Effector memory CD4-positive, alpha-beta T cell (primary cell): ENCODE measurements at regions not wholly inside any gene's neighbourhood (a gene's known extent, or its start where the extent isn't known, plus 50 kb on each side); places are given as distances from the start of the nearest gene placed in this dataset.

Source experiments
- DNase-seq, 3 donors: peaks; one replicate each; pipeline ENCODE4 v3.0.0-alpha.2; 2020
- H3K27ac ChIP-seq: 2 replicates; pipeline ENCODE4 v1.7.0; 2013; ENCODE audit warnings: mild to moderate bottlenecking, low read length, moderate library complexity; ENCODE audit not compliant: insufficient read depth, poor library complexity, severe bottlenecking
- H3K27me3 ChIP-seq: replicated peaks from 2 replicates; pipeline ENCODE4 v1.7.0; 2013; ENCODE audit warnings: mild to moderate bottlenecking, low read length; ENCODE audit not compliant: insufficient read depth, control insufficient read depth, poor library complexity, severe bottlenecking
- H3K36me3 ChIP-seq: 2 replicates; pipeline ENCODE4 v1.7.0; 2013; ENCODE audit warnings: mild to moderate bottlenecking, low read length, moderate library complexity; ENCODE audit not compliant: control insufficient read depth, insufficient read depth
- H3K4me1 ChIP-seq: 2 replicates; pipeline ENCODE4 v1.7.0; 2013; ENCODE audit warnings: low read length, mild to moderate bottlenecking; ENCODE audit not compliant: control insufficient read depth, insufficient read depth, poor library complexity, severe bottlenecking
- H3K4me3 ChIP-seq: 2 replicates; pipeline ENCODE4 v1.7.0; 2013; ENCODE audit warnings: low read length, low read depth, mild to moderate bottlenecking; ENCODE audit not compliant: insufficient read depth, poor library complexity, severe bottlenecking
- H3K9me3 ChIP-seq: 2 replicates; pipeline ENCODE4 v1.7.0; 2013; ENCODE audit warnings: mild to moderate bottlenecking, low read length, moderate library complexity; ENCODE audit not compliant: control insufficient read depth

- no peaks in the 10 kb centered on the region for H3K27me3 ChIP-seq
- H3K9me3 ChIP-seq: no peaks in the 10 kb centered on the region
- no peak for DNase-seq
- no peak overlapping the region for H3K27ac ChIP-seq
- no peaks in the 10 kb centered on the region for H3K36me3 ChIP-seq
- no peak overlapping the region for H3K4me3 ChIP-seq
- no peaks in the 10 kb centered on the region for H3K4me1 ChIP-seq
Measured at GRCh38 chr11:127247261-127247851, 246.8 kb upstream of the KIRREL3 start.

DNA sequence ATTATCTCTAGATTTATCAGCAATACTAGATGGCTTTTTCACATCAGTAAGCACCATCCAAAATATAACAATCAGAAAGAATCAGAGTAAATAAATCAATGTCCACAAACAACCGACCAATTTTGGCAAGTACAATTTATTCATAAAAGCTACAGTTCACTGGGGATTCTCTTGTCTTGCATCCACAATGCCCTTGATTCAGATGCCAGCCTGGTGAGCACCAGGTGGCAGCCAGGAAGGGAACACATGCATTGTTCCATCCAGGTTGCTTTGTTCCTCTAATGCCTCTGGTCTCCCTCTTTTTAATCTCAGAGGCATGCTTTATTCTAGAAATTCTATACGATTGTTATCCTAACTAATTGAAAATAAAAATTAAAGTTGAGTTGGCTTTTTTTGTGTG lies 242.1 kb upstream of the KIRREL3 start:
- no peaks in the 10 kb centered on the region for H3K4me1 ChIP-seq
- no peak for DNase-seq
- no peak overlapping the region for H3K4me3 ChIP-seq

DNA sequence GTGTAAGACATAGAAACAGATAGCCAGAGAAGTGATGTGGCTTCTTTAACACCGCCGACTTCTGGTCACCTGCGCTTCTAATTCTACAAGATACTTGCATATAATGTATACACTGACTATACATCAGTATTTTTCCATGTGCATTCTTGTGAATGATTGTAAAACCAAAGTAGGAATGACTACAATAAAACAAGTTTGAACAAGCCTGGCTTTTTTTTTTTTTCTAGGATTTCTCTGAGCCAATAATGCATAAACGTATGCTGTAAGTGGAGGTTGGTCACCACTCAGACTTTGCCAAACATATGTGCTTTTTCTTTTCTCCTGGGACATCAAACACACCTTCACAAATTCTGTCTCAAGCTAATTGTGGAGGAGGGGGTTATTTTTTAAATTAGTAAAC lies 237.8 kb upstream of the KIRREL3 start:
- Histone ChIP-seq H3K36me3 (no peaks in the 10 kb centered on the region), H3K4me1 (no peaks in the 10 kb centered on the region), H3K9me3 (no peaks in the 10 kb centered on the region), H3K4me3 (no peak overlapping the region), H3K27ac (no peak overlapping the region), H3K27me3 (no peaks in the 10 kb centered on the region)
- no peak for DNase-seq

More for the DNA sequence above, 242.1 kb upstream of the KIRREL3 start:
- Histone ChIP-seq H3K27me3 (no peaks in the 10 kb centered on the region), H3K36me3 (no peaks in the 10 kb centered on the region), H3K9me3 (no peaks in the 10 kb centered on the region), H3K27ac (no peak overlapping the region)

GRCh38 chr11:127236776-127237175 lies 236.2 kb upstream of the KIRREL3 start:
- Histone ChIP-seq H3K9me3 (no peaks in the 10 kb centered on the region), H3K27me3 (no peaks in the 10 kb centered on the region), H3K4me1 (no peaks in the 10 kb centered on the region), H3K27ac (no peak overlapping the region), H3K4me3 (no peak overlapping the region), H3K36me3 (no peaks in the 10 kb centered on the region)
- DNase-seq: no peak

GRCh38 chr11:127233998-127234397 lies 233.4 kb upstream of the KIRREL3 start:
- Histone ChIP-seq H3K27ac (no peak overlapping the region), H3K36me3 (no peaks in the 10 kb centered on the region), H3K4me3 (no peak overlapping the region), H3K27me3 (no peaks in the 10 kb centered on the region), H3K9me3 (no peaks in the 10 kb centered on the region), H3K4me1 (no peaks in the 10 kb centered on the region)
- DNase-seq: no peak

DNA sequence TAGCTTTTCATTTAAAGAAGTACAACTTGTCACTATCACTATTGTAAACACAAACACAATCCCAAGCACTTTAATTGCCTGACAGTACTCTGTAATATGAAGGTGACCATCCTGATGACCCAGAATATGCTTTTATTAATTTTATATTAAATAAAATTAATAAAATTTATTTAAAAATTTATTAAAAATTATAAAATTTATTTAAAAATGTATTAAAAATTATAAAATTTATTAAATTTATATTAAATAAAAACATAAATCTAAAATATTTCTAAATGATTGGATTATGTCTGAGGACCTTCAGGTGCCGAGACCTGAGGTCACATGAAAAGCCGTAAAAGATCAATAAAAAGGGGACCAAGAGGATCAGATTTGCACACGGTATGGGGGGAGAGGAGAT lies 229.8 kb upstream of the KIRREL3 start:
- no peaks in the 10 kb centered on the region for H3K36me3 ChIP-seq
- no peak for DNase-seq

GRCh38 chr11:127226949-127227348 lies 226.4 kb upstream of the KIRREL3 start:
- Histone ChIP-seq H3K4me3 (no peak overlapping the region), H3K27ac (no peak overlapping the region), H3K27me3 (no peaks in the 10 kb centered on the region), H3K36me3 (no peaks in the 10 kb centered on the region), H3K4me1 (no peaks in the 10 kb centered on the region), H3K9me3 (no peaks in the 10 kb centered on the region)
- no peak for DNase-seq

More for the DNA sequence above, 229.8 kb upstream of the KIRREL3 start:
- Histone ChIP-seq H3K4me1 (no peaks in the 10 kb centered on the region), H3K27ac (no peak overlapping the region), H3K9me3 (no peaks in the 10 kb centered on the region), H3K27me3 (no peaks in the 10 kb centered on the region), H3K4me3 (no peak overlapping the region)

- Histone ChIP-seq H3K27ac (no peak overlapping the region), H3K36me3 (no peaks in the 10 kb centered on the region), H3K4me3 (no peak overlapping the region), H3K4me1 (no peaks in the 10 kb centered on the region), H3K9me3 (no peaks in the 10 kb centered on the region), H3K27me3 (no peaks in the 10 kb centered on the region)
- DNase-seq: no peak
Measured at GRCh38 chr11:127226380-127226779, 225.8 kb upstream of the KIRREL3 start.

GRCh38 chr11:127225619-127226018 lies 225.0 kb upstream of the KIRREL3 start:
- Histone ChIP-seq H3K36me3 (no peaks in the 10 kb centered on the region), H3K4me3 (no peak overlapping the region), H3K27me3 (no peaks in the 10 kb centered on the region), H3K27ac (no peak overlapping the region), H3K9me3 (no peaks in the 10 kb centered on the region), H3K4me1 (no peaks in the 10 kb centered on the region)
- DNase-seq: no peak

DNA sequence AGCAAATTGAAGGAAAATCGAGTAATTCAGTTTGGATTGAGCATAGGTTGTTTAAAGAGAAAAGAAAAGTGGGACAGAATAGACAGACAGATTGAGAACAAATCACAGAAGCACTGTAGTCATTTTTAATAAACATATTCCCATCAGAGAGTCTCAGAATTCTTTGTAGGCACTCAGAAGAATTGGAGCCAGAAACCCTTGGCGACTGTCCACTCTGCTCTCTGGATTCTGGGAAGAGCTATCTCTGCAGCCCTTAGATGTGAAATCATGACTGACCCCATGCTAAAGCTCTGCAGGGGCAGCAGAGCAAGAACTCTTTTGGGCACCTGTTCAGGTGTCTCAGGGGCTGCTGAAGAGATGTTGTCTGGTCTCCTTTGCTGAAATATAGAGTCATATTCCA lies 223.7 kb upstream of the KIRREL3 start:
- Histone ChIP-seq H3K4me3 (no peak overlapping the region), H3K4me1 (no peaks in the 10 kb centered on the region), H3K36me3 (no peaks in the 10 kb centered on the region), H3K27me3 (no peaks in the 10 kb centered on the region), H3K9me3 (no peaks in the 10 kb centered on the region), H3K27ac (no peak overlapping the region)
- DNase-seq: no peak
